ENCODE measurements at regions not wholly inside any gene's neighbourhood (a gene's known extent, or its start where the extent isn't known, plus 50 kb on each side); places are given as distances from the start of the nearest gene placed in this dataset.

DNA sequence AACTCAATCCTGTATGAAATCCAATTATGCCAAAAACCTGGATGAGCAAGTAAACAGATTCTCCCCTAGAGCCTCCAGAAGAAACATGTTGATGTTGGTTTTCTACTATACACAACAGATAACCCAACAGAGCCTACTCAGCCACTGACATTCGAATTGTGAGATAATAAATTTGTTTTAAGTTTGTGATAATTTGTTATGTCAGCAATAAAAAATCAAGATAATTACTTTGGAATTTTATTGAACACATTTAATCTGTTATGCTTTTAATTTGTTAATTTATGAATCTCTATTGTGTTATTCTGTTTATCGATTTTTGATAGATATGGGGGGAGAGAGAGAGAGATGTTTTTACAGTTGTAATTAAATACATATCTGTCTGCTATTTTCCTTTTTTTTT is 1016.1 kb upstream of the PCDH7 start:
- in situ Hi-C loops (cut with HindIII; ENCODE audit: extremely low pct_ligation_motif_present, low pct_unique_long_range_greater_than_20kb) (no loop called here), intact Hi-C loops (cut with micrococcal nuclease; ENCODE audit: unreplicated experiment) (no loop called here)
- WGBS (ENCODE audit: low lambda C conversion rate), result under 1% methylated on average over 2 of the region's 2 CpGs
- ChIA-PET CTCF (ENCODE audit: low intra/inter-chr PET ratio, low total read pairs) (no interaction called here), POLR2A (no interaction called here)
- Histone ChIP-seq H3K9me3 (ENCODE audit: low read length) (peaks cover 74% of the 10 kb centered on the region), H3K27ac (ENCODE audit: extremely low read length, insufficient read depth, low read length) (no peak overlapping the region), H3K9ac (ENCODE audit: insufficient read depth, low read depth, low read length) (no peak overlapping the region), H3K27me3 (ENCODE audit: control insufficient read depth in 1 of 2, insufficient read depth in 2 of 2, low read length in 2 of 2) (no peaks in the 10 kb centered on the region), H3K4me2 (ENCODE audit: low read depth, low read length) (no peak overlapping the region), H4K20me1 (ENCODE audit: insufficient read depth, low read length) (no peaks in the 10 kb centered on the region), H2AFZ (ENCODE audit: low read length) (no peak overlapping the region), H3K36me3 (replicated peaks in 1 of 2; ENCODE audit: control insufficient read depth in 1 of 2, insufficient read depth in 2 of 2, low read length in 2 of 2) (no peaks in the 10 kb centered on the region), H3K4me3 (replicated peaks in 1 of 3; ENCODE audit: insufficient read depth in 1 of 3, low read depth in 2 of 3, low read length in 3 of 3) (no peak overlapping the region), H3K4me1 (ENCODE audit: insufficient read depth, low read length) (no peaks in the 10 kb centered on the region), H3K79me2 (ENCODE audit: insufficient read depth, low read length) (no peaks in the 10 kb centered on the region)
- BruUV-seq (replicated peaks), result no TSS peak
- no peak for ATAC-seq
- TF ChIP-seq SRSF1 (optimal IDR thresholded peaks at IDR 0.05; ENCODE audit: low read depth, low read length) (no peak), REXO4 (CRISPR knock-in tag; IDR thresholded peaks at IDR 0.05; ENCODE audit: borderline replicate concordance) (no peak), MAFF (IDR thresholded peaks at IDR 0.05; ENCODE audit: low read depth, low read length) (peak; percentile 91), MAFK (conservative IDR thresholded peaks at IDR 0.05 in 1 of 2, IDR thresholded peaks at IDR 0.05 in 1 of 2; ENCODE audit: low read length in 2 of 2) (peak; percentile 71 to 92), ZNF629 (CRISPR knock-in tag; conservative IDR thresholded peaks at IDR 0.05) (no peak), CEBPG (CRISPR knock-in tag; IDR thresholded peaks at IDR 0.05) (no peak), JUNB (CRISPR knock-in tag; IDR thresholded peaks at IDR 0.05; ENCODE audit: borderline replicate concordance) (no peak), ZNF460 (CRISPR knock-in tag; IDR thresholded peaks at IDR 0.05; ENCODE audit: borderline replicate concordance) (no peak), ARNT (IDR thresholded peaks at IDR 0.05) (no peak)
- TF ChIP-seq, protein P1, sequence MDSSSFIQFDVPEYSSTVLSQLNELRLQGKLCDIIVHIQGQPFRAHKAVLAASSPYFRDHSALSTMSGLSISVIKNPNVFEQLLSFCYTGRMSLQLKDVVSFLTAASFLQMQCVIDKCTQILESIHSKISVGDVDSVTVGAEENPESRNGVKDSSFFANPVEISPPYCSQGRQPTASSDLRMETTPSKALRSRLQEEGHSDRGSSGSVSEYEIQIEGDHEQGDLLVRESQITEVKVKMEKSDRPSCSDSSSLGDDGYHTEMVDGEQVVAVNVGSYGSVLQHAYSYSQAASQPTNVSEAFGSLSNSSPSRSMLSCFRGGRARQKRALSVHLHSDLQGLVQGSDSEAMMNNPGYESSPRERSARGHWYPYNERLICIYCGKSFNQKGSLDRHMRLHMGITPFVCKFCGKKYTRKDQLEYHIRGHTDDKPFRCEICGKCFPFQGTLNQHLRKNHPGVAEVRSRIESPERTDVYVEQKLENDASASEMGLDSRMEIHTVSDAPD (CRISPR knock-in tag; IDR thresholded peaks at IDR 0.05), result no peak
- TF ChIP-seq, protein P2, sequence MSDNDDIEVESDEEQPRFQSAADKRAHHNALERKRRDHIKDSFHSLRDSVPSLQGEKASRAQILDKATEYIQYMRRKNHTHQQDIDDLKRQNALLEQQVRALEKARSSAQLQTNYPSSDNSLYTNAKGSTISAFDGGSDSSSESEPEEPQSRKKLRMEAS (IDR thresholded peaks at IDR 0.05), result no peak
- TF ChIP-seq, protein P3, sequence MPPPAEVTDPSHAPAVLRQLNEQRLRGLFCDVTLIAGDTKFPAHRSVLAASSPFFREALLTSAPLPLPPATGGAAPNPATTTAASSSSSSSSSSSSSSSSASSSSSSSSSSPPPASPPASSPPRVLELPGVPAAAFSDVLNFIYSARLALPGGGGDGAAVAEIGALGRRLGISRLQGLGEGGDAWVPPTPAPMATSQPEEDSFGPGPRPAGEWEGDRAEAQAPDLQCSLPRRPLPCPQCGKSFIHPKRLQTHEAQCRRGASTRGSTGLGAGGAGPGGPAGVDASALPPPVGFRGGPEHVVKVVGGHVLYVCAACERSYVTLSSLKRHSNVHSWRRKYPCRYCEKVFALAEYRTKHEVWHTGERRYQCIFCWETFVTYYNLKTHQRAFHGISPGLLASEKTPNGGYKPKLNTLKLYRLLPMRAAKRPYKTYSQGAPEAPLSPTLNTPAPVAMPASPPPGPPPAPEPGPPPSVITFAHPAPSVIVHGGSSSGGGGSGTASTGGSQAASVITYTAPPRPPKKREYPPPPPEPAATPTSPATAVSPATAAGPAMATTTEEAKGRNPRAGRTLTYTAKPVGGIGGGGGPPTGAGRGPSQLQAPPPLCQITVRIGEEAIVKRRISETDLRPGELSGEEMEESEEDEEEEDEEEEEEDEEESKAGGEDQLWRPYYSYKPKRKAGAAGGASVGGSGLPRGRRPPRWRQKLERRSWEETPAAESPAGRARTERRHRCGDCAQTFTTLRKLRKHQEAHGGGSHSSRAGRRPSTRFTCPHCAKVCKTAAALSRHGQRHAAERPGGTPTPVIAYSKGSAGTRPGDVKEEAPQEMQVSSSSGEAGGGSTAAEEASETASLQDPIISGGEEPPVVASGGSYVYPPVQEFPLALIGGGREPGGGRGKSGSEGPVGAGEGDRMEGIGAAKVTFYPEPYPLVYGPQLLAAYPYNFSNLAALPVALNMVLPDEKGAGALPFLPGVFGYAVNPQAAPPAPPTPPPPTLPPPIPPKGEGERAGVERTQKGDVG (CRISPR knock-in tag; IDR thresholded peaks at IDR 0.05; ENCODE audit: borderline replicate concordance), result no peak
- TF ChIP-seq, protein P4, sequence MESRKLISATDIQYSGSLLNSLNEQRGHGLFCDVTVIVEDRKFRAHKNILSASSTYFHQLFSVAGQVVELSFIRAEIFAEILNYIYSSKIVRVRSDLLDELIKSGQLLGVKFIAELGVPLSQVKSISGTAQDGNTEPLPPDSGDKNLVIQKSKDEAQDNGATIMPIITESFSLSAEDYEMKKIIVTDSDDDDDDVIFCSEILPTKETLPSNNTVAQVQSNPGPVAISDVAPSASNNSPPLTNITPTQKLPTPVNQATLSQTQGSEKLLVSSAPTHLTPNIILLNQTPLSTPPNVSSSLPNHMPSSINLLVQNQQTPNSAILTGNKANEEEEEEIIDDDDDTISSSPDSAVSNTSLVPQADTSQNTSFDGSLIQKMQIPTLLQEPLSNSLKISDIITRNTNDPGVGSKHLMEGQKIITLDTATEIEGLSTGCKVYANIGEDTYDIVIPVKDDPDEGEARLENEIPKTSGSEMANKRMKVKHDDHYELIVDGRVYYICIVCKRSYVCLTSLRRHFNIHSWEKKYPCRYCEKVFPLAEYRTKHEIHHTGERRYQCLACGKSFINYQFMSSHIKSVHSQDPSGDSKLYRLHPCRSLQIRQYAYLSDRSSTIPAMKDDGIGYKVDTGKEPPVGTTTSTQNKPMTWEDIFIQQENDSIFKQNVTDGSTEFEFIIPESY (CRISPR knock-in tag; IDR thresholded peaks at IDR 0.05), result no peak
- TF ChIP-seq, protein P5, sequence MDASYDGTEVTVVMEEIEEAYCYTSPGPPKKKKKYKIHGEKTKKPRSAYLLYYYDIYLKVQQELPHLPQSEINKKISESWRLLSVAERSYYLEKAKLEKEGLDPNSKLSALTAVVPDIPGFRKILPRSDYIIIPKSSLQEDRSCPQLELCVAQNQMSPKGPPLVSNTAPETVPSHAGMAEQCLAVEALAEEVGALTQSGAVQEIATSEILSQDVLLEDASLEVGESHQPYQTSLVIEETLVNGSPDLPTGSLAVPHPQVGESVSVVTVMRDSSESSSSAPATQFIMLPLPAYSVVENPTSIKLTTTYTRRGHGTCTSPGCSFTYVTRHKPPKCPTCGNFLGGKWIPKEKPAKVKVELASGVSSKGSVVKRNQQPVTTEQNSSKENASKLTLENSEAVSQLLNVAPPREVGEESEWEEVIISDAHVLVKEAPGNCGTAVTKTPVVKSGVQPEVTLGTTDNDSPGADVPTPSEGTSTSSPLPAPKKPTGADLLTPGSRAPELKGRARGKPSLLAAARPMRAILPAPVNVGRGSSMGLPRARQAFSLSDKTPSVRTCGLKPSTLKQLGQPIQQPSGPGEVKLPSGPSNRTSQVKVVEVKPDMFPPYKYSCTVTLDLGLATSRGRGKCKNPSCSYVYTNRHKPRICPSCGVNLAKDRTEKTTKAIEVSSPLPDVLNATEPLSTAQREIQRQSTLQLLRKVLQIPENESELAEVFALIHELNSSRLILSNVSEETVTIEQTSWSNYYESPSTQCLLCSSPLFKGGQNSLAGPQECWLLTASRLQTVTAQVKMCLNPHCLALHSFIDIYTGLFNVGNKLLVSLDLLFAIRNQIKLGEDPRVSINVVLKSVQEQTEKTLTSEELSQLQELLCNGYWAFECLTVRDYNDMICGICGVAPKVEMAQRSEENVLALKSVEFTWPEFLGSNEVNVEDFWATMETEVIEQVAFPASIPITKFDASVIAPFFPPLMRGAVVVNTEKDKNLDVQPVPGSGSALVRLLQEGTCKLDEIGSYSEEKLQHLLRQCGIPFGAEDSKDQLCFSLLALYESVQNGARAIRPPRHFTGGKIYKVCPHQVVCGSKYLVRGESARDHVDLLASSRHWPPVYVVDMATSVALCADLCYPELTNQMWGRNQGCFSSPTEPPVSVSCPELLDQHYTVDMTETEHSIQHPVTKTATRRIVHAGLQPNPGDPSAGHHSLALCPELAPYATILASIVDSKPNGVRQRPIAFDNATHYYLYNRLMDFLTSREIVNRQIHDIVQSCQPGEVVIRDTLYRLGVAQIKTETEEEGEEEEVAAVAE (CRISPR knock-in tag; IDR thresholded peaks at IDR 0.05; ENCODE audit: borderline replicate concordance), result no peak
- no peak for DNase-seq (ENCODE audit: low spot score)
- no peak for FAIRE-seq
